Activated naive CD4-positive, alpha-beta T cell treated with anti-CD3 and anti-CD28 coated beads for 36 hours (primary cell): ENCODE measurements at regions not wholly inside any gene's neighbourhood (a gene's known extent, or its start where the extent isn't known, plus 50 kb on each side); places are given as distances from the start of the nearest gene placed in this dataset.

Experiments
- CTCF ChIA-PET: fragments of 350-600 bp; sonication (Branson Sonifier 250); formaldehyde crosslinking; loops from one replicate; lab custom pipeline; 2021; ENCODE audit warnings: antibody characterized with exemption; lab: Charles Lee
- DNase-seq: peaks from one replicate; pipeline ENCODE4 v3.0.0-alpha.2; 2020
- H3K27ac Mint-ChIP-seq: one replicate; pipeline ENCODE4 v1.8.0; 2021; ENCODE audit warnings: mild to moderate bottlenecking, mixed read lengths
- H3K27me3 Mint-ChIP-seq: one replicate; pipeline ENCODE4 v1.8.0; 2021; ENCODE audit warnings: low read depth, mixed read lengths
- H3K36me3 Mint-ChIP-seq: one replicate; pipeline ENCODE4 v1.8.0; 2021; ENCODE audit warnings: low read depth, mixed read lengths
- H3K4me1 Mint-ChIP-seq: one replicate; pipeline ENCODE4 v1.8.0; 2021; ENCODE audit warnings: low read depth, mixed read lengths
- H3K4me3 Mint-ChIP-seq: one replicate; pipeline ENCODE4 v1.8.0; 2021; ENCODE audit warnings: mild to moderate bottlenecking, moderate library complexity, mixed read lengths
- H3K9me3 Mint-ChIP-seq: one replicate; pipeline ENCODE4 v1.8.0; 2021; ENCODE audit warnings: mixed read lengths
- intact Hi-C: fragments of 100-400 bp; cut with micrococcal nuclease; formaldehyde crosslinking; loops from one replicate; pipeline ENCODE4 v1.15.1; 2023

DNA sequence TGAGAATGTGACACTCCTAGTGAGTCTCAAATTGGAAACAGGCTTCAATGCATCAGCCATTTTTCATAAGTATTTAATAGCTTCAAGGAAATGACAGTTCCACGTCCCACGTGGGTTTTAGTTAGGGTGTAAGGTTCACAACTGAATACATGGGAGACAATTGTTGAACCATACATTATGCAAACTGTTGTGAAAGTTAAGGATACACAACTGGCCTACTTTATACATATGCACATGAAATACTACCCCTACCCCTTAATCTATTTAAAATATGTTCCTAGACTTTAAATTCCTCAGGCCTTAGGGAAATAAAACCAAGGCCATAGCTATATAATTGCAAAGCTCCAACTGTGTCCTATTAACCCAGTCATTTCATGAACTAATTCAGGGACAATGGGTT is 436.1 kb downstream of the BTBD3 start:
- no peak overlapping the region for H3K4me3 Mint-ChIP-seq
- CTCF ChIA-PET: no interaction called here
- H3K27ac Mint-ChIP-seq: no peak overlapping the region
- peaks cover 9% of the 10 kb centered on the region for H3K9me3 Mint-ChIP-seq
- no peaks in the 10 kb centered on the region for H3K27me3 Mint-ChIP-seq
- no peaks in the 10 kb centered on the region for H3K4me1 Mint-ChIP-seq
- no peaks in the 10 kb centered on the region for H3K36me3 Mint-ChIP-seq
- intact Hi-C loops: no loop called here
- no peak for DNase-seq

DNA sequence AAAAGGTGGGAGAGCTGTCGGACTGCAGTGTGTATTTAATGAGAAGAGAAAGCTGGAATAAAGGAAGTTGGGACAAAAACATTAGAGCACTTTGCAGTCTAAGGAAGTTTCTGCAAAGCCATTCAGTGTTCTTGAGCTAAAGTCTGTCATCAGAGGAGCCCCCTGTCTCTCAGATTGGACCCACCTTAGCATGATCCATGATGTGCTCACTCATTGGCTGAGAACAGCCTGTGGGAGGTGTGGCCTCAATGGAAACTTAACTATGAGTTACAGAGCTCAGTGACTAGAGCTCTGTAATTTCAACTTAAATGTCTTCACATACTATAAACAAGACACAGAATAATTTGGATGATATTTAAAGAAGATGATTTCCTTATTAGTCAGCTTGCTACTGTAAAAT is 437.0 kb downstream of the BTBD3 start:
- intact Hi-C loops: no loop called here
- Mint-ChIP-seq H3K4me3 (no peak overlapping the region), H3K36me3 (no peaks in the 10 kb centered on the region), H3K4me1 (no peaks in the 10 kb centered on the region), H3K27me3 (no peaks in the 10 kb centered on the region), H3K9me3 (peaks cover 9% of the 10 kb centered on the region), H3K27ac (no peak overlapping the region)
- DNase-seq: no peak
- CTCF ChIA-PET: no interaction called here

DNA sequence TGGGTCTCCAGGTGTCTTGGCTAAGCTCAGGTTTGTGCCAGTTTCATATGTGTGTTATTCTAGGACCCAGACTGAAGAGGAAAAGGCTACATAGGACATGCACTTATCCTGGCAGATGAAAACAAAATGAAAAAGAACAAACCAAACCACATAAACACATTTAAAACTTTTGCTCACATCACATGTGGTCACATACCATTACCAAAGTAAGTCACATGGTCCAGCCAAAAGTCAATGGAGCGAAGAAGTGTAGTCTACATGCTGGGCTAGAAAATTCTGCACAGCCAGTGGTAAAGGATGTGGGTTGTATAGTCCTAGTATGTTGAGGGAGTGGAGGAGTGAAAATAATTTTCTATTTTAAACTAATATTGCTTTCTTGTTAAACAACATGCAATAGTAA is 437.5 kb downstream of the BTBD3 start:
- H3K27me3 Mint-ChIP-seq: no peaks in the 10 kb centered on the region
- no peak overlapping the region for H3K4me3 Mint-ChIP-seq
- intact Hi-C loops: no loop called here
- H3K4me1 Mint-ChIP-seq: no peaks in the 10 kb centered on the region
- no peak for DNase-seq
- H3K36me3 Mint-ChIP-seq: no peaks in the 10 kb centered on the region
- CTCF ChIA-PET: no interaction called here
- H3K27ac Mint-ChIP-seq: no peak overlapping the region
- peaks cover 9% of the 10 kb centered on the region for H3K9me3 Mint-ChIP-seq

DNA sequence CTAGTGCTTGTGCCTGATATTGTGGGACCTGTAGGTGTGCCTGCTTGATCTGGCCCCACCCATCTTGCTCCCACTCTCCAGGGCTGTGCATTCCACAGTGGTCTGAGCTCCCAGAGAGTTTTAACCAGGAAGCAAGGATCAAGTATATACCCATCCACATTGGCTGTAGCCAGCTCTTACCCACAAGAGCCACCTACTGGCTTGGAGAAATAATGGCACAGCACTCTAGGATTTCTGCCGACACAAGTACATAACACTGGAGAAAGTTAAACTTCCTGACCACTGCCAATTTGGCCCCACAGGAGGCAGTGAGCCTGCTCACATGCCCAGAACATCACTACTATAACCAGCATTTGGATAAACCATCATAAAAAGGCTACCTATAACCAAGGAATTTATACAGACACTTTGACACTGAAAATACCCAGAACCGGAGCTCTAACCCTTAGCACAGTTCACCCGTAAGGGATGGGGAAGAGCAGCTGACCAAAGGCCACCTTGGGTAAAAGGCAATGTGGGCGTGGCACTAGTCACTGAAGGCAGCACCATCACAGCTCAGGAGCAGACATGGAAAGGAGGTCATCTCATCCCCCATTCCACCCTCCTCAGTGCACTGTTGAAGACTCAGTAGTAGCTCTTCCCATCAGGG is 440.4 kb downstream of the BTBD3 start:
- Mint-ChIP-seq H3K4me3 (no peak overlapping the region), H3K27me3 (no peaks in the 10 kb centered on the region), H3K9me3 (peaks cover 9% of the 10 kb centered on the region), H3K36me3 (no peaks in the 10 kb centered on the region), H3K4me1 (no peaks in the 10 kb centered on the region), H3K27ac (no peak overlapping the region)
- intact Hi-C loops: no loop called here
- CTCF ChIA-PET: no interaction called here
- no peak for DNase-seq

DNA sequence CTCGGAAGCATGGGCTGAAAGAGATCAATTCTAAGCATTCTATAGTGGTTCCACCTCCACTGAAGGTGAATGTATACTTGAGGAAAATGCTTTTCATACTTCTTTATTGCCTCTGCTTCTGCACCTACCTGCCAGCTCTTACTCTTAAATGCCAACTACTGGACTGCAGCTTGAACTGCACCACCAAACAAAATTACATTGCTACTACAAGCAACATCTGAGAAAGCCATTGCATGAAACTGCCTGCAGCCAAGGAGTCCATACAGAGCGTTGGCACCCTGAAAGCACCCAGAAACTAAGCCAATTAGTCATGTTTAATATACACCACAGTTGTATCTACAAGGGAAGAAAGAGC is 440.9 kb downstream of the BTBD3 start:
- no peak for DNase-seq

DNA sequence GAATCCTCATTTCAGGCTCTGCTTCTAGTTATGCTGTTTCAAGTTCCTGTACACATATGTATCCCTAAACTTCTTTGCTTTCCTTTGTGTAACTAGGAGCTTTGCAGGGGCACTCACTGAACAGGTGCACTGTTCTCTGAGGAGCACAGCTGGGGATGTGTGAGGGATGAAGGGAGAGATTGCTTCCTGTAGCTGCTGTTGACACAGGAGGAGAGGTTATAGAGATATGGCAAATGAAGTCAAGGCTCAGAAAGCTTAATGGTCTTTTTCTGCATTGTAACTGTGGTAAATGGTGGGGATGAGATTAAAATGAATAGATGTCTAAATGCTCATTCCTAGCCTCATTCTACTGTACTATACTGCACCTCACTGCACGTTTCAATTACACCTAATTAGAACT is 454.3 kb downstream of the BTBD3 start:
- CTCF ChIA-PET: no interaction called here

More for the DNA sequence above, 440.9 kb downstream of the BTBD3 start:
- Mint-ChIP-seq H3K9me3 (peaks cover 9% of the 10 kb centered on the region), H3K27ac (no peak overlapping the region), H3K4me3 (no peak overlapping the region), H3K36me3 (no peaks in the 10 kb centered on the region), H3K4me1 (no peaks in the 10 kb centered on the region), H3K27me3 (no peaks in the 10 kb centered on the region)
- intact Hi-C loops: no loop called here
- CTCF ChIA-PET: no interaction called here

DNA sequence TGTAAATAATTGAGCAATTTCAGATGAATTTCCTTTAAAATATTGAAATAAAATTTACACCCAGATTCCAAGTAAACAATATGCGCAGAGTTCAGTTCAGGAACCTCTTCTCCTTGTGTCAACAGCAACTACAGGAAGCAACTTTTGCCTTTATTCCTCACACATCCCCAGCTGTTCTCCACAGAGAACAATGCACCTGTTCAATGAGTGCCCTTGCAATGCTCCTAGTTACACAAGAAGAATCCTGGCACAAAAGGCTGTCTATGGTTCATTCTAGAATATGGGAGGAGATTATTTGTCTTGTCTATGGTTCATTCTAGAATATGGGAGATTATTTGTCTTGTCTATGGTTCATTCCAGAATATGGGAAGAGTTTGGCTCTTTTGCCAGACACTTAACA is 454.9 kb downstream of the BTBD3 start:
- H3K4me3 Mint-ChIP-seq: no peak overlapping the region
- no peaks in the 10 kb centered on the region for H3K36me3 Mint-ChIP-seq
- no peak for DNase-seq
- no peaks in the 10 kb centered on the region for H3K4me1 Mint-ChIP-seq
- H3K9me3 Mint-ChIP-seq: peaks cover 2% of the 10 kb centered on the region
- intact Hi-C loops: no loop called here
- H3K27me3 Mint-ChIP-seq: no peaks in the 10 kb centered on the region
- CTCF ChIA-PET: interaction anchor here (0.6 kb wide), 1 partner anchor 202 kb away, joined by 3 read pairs; no protein-coding TSS in a partner anchor
- H3K27ac Mint-ChIP-seq: no peak overlapping the region

More for the DNA sequence above, 454.3 kb downstream of the BTBD3 start:
- no peaks in the 10 kb centered on the region for H3K4me1 Mint-ChIP-seq
- H3K27ac Mint-ChIP-seq: no peak overlapping the region
- no peaks in the 10 kb centered on the region for H3K27me3 Mint-ChIP-seq
- intact Hi-C loops: no loop called here
- no peak for DNase-seq
- no peaks in the 10 kb centered on the region for H3K36me3 Mint-ChIP-seq
- H3K4me3 Mint-ChIP-seq: no peak overlapping the region
- H3K9me3 Mint-ChIP-seq: peaks cover 2% of the 10 kb centered on the region

DNA sequence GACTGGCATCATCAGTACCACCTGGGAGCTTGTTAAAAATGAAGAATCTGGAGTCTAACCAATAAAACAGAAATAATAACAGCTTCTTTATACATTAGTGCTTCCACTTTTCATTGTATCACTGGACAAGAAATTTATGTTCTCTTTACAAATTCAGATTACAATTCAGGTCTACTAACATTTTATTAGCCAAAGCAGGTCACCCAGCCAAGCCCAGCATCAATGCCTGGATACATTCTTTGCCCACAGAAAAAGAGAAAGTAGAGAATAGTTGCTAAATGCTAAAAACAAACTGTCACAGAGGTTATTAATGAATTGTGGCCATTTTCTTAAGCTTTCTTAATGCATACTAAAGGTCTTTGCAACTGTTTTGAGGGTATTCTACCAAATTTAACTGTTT is 458.3 kb downstream of the BTBD3 start:
- no peak for DNase-seq
- H3K9me3 Mint-ChIP-seq: no peaks in the 10 kb centered on the region
- intact Hi-C loops: no loop called here
- no peak overlapping the region for H3K27ac Mint-ChIP-seq
- H3K36me3 Mint-ChIP-seq: no peaks in the 10 kb centered on the region
- H3K4me1 Mint-ChIP-seq: no peaks in the 10 kb centered on the region
- H3K4me3 Mint-ChIP-seq: no peak overlapping the region
- CTCF ChIA-PET: no interaction called here
- no peaks in the 10 kb centered on the region for H3K27me3 Mint-ChIP-seq

DNA sequence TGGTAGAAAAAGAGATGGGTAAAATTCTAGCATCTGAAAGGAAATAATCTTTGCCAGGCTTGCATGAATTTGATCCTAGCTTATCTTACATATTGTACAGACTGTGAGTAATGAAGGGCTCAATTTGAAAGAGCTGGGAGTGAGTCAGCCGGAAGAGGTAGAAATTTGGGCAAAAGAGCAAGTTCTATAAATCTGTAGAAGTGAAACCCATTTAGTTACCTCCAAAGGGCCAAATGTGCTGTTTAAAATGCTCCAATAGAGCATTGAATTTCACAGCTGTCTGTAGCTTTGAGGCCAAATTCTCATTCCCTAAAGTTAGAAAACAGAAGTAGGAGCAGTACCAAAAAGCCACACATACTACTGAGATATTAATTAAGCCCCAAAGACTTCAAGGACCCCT is 466.1 kb downstream of the BTBD3 start:
- no peaks in the 10 kb centered on the region for H3K27me3 Mint-ChIP-seq
- no peaks in the 10 kb centered on the region for H3K36me3 Mint-ChIP-seq
- intact Hi-C loops: no loop called here
- H3K27ac Mint-ChIP-seq: no peak overlapping the region
- H3K4me3 Mint-ChIP-seq: no peak overlapping the region
- DNase-seq: no peak
- H3K9me3 Mint-ChIP-seq: peaks cover 2% of the 10 kb centered on the region
- CTCF ChIA-PET: no interaction called here
- H3K4me1 Mint-ChIP-seq: no peaks in the 10 kb centered on the region

DNA sequence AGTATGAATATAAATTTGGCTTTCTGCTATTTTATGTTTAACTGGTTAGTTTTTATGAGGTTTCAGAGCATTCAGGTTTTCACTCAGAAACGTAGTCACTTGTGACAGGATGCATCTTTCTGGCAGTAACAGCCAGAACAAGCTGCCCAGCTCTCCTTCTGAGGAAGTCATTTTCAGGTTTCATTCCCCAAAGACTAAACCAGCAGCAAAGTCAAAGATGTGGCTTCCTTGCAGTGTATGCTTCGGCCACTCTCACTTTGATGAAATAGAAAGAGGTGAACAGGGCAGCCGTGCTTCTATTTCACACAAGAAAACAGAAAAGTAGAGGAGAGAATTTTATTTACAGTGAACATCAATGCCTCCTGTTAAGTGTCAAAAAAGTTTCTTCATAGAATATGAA is 469.1 kb downstream of the BTBD3 start:
- H3K27me3 Mint-ChIP-seq: no peaks in the 10 kb centered on the region
- CTCF ChIA-PET: no interaction called here
- intact Hi-C loops: no loop called here
- DNase-seq: no peak
- H3K4me3 Mint-ChIP-seq: no peak overlapping the region
- H3K4me1 Mint-ChIP-seq: no peaks in the 10 kb centered on the region
- H3K27ac Mint-ChIP-seq: no peak overlapping the region
- H3K36me3 Mint-ChIP-seq: no peaks in the 10 kb centered on the region
- peaks cover 5% of the 10 kb centered on the region for H3K9me3 Mint-ChIP-seq

DNA sequence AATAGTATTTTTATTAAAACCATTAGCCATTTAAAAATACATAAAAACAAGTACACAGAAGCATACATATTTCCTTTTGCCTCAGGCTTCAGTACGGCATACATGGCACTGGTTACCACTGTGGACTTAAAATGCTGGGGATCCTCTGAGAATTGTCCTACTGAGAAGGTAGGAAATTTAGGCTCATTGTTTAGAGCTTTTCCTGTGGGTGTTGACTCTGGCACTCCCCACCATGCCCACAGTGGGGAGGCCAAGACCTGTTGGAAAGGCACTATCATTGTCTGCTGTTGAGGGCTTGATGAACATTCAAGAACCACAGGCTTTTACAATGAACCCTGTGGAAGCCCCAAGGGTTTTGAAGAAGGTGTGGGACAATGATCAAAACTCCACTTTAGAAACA is 473.4 kb downstream of the BTBD3 start:
- Mint-ChIP-seq H3K36me3 (no peaks in the 10 kb centered on the region), H3K4me1 (no peaks in the 10 kb centered on the region), H3K27me3 (no peaks in the 10 kb centered on the region), H3K27ac (no peak overlapping the region), H3K9me3 (peaks cover 11% of the 10 kb centered on the region), H3K4me3 (no peak overlapping the region)
- intact Hi-C loops: no loop called here
- DNase-seq: no peak
- CTCF ChIA-PET: no interaction called here

DNA sequence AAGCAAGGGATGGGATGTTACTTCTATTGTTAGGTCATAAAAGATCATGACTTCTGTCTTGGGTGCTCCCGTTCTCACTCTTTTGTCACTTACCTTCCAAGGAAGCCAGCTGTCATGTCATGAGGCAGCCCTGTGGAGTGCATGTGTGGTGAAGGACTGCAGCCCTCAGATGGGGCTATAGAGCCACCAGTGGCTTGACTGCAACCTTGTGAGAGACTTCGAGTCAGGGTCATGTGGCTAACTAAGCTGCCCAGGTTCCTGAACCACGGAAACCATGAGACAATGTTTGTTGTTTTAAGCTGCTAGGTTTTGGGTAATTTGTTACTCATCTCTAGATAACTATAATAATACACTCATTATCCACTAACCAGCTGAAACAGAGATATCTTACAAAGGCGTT is 477.1 kb downstream of the BTBD3 start:
- Mint-ChIP-seq H3K4me3 (no peak overlapping the region), H3K36me3 (no peaks in the 10 kb centered on the region), H3K27me3 (no peaks in the 10 kb centered on the region), H3K4me1 (no peaks in the 10 kb centered on the region), H3K9me3 (peaks cover 13% of the 10 kb centered on the region), H3K27ac (no peak overlapping the region)
- no peak for DNase-seq
- intact Hi-C loops: no loop called here
- CTCF ChIA-PET: no interaction called here

DNA sequence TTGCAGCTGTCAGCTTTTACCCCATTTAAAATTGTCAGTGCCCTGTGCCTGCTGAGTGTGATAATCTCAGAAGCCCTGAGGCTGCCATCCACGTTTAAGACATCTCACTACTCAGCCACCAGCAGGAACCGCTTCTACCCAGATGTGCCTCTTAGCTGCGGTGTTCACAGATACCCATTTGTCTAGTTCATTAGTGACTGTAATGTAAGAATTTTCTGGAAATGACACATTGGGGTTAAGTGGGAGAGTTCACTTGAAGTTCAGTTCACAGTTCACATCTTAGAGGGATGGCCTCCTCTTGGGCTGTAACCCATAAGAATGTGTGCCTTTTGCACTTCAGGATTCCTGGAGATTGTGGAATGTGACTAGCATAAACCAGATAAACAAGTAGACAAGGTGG is 477.7 kb downstream of the BTBD3 start:
- DNase-seq: no peak
- Mint-ChIP-seq H3K27me3 (no peaks in the 10 kb centered on the region), H3K36me3 (no peaks in the 10 kb centered on the region), H3K4me3 (no peak overlapping the region), H3K4me1 (no peaks in the 10 kb centered on the region), H3K27ac (no peak overlapping the region), H3K9me3 (peaks cover 13% of the 10 kb centered on the region)
- CTCF ChIA-PET: no interaction called here
- intact Hi-C loops: no loop called here
